Colon (tissue), 2 donors: ENCODE measurements at regions not wholly inside any gene's neighbourhood (a gene's known extent, or its start where the extent isn't known, plus 50 kb on each side); places are given as distances from the start of the nearest gene placed in this dataset.
"Not testable (repeated sequence)": the region's sequence is repeated elsewhere in the genome, so short reads cannot be mapped to it uniquely, and the experiment has no call there.

Experiments used
- FAIRE-seq: peaks from 2 replicates; lab custom pipeline; 2012; peaks lifted over from hg19 to GRCh38; lab: Jason Lieb, UNC
- donor health status: control.
- donor health status: control.

DNA sequence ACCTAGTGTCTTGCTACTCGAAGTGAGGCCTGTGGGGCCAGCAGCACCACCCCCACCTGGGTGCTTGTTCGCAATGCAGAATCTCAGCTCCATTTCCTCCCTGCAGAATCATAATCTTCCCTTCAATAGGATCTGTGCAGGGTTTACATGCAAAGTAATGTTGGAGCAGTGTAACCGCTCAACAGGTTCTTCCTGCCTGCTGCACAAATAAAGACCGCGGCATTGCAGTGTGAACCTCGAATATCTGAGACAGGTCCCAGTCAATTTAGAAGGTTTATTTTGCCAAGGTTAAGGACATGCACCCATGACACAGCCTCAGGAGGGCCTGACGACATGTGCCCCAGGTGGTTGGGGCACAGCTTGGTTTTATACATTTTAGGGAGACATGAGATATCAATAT is 119.2 kb downstream of the TLR5 start:
- FAIRE-seq = no peak

DNA sequence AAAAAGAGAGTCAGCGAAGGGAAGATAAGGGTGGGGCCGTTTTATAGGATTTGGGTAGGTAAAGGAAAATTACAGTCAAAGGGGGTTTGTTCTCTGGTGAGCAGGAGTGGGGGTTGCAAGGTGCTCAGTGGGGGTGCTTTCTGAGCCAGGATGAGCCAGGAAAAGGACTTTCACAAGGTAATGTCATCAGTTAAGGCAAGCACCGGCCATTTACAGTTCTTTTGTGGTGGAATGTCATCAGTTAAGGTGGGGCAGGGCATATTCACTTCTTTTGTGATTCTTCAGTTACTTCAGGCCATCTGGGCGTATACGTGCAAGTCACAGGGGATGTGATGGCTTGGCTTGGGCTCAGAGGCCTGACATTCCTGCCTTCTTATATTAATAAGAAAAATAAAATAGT is 118.6 kb downstream of the TLR5 start:
- FAIRE-seq = not testable (repeated sequence)

DNA sequence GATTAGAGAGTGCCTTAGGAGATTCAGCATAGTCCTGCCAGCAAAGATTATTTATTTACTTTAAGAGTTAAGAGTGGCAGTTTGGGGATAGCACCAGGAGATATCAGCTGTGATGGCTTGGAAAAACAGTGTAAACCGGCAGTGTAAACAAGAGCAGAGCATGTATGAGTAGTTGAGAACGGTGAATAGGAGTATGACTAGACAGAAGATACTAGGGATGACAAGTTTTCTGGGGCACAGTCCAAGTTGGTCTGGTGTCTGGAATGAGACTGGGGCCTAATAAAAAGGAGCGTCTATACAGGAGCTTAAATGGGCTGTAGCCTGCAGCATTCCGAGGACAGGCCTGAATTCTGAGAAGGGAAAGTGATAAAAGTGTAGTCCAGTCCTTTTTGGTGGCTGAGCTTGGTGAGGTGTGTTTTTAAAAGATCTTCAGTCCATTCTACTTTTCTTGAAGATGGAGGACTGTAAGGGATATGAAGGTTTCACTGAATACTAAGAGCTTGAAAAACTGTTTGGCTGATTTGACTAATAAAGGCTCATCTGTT is 117.8 kb downstream of the TLR5 start:
- FAIRE-seq = not testable (repeated sequence)

DNA sequence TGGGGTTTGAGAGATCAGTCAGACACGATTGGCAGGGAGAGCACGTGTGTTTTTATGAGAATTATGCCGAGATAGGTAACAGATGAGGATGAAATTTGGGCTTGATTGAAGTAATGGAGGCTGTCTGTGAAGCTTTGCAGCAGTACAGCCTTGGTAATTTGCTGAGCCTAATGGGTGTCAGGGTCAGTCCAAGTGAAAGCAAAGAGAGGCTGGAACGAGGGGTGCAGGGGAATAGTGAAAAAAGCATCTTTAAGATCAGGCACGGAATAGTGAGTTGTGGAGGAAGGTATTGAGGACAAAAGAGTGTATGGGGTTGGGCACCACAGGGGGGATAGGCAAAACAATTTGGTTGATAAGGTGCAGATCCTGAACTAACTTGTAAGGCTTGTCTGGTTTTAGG is 116.4 kb downstream of the TLR5 start:
- not testable (repeated sequence) for FAIRE-seq

DNA sequence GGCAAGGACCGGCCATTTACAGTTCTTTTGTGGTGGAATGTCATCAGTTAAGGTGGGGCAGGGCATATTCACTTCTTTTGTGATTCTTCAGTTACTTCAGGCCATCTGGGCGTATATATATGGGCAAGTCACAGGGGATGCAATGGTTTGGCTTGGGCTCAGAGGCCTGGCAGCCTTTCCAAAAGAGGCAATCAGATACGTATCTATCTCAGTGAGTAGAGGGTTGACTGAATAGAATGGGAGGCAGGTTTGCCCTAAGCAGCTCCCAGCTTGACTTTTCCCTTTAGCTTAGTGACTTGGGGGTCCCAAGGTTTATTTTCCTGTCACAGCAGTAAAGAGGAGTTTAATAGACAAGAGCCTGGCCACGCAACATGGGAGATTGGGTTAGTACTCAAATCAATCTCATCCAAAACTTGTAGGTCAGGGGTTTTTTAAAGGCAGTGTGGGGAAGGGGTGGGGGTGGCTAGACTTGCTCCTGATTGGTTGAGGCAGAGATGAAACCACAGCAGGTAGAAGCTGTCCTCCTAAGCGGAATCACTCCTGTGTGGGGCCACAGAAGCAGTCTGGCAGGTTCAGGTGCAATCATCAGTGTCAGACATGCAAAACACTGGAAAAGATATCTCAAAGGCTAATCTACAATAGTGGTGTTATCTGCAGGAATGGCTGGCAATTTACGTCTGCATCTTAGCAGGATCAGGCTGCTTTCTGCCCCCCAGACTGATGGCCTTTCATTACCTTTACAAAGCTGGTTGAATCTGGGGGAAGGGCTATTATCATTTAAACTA is 112.9 kb downstream of the TLR5 start:
- no peak for FAIRE-seq

DNA sequence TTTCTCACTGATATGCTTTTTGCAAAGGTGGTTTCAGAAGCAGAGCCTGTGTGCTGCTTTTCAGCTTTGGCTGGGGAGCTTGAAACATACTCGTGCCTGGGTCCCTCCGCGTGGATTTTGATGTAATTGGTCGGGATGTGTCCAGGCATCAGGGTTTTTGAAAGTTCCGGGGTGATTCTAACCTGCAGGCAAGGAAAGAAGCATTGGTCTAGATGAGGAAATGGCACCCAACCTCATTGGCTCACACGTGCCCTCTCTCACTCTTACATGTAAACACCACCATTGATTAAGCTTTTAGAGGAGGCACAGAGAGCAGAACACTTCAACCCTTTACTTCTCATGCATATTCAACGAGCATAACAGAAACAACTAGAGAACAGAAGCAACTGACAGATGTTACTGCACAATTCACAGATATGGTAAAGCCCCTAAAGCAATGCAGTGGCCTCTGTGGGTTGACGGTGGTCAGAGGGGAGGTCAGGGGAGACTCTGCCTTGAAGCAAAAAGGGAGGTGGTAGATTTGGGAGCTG is 112.1 kb downstream of the TLR5 start:
- no peak for FAIRE-seq

DNA sequence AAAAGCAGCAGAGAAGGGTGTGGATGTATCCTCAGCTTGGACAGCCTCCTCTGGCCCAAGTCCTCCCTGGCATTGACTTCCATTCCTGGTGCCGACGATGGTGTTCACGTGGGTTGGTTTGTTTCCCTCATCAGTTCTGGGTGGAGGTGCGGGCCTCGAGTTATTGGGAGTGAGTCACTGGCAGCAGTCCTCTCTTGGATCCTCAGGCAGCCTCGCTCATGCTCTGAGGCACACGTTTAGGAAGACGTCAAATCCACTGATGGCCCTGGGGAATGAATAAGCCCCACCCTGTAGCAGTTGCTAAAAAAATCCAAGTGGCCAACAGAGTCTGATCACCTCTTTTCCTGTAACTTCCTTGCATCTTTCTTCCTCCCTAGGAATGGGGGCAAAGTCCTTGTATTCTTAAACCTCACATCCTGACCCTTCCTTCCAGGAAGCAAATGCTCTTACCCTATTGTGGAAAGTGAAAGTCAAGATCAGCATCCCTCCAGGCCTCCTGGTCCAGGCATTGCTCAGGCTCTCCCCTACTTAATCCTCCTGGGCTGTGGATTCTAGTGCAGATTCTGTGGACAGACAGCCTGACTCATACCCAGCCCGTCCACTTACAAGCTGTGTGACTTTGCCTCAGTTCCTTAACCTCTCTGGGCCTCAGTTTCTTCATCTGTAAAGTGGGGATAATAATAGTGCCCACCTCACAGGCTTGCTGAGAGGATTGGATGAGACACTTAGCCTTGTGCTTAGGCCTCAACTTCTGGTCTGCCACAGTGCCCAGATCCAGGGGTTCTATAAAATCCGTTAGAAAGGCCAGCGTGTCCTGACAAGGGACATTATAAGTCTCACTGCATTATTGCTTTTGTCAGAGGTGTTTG is 111.1 kb downstream of the TLR5 start:
- FAIRE-seq = no peak

DNA sequence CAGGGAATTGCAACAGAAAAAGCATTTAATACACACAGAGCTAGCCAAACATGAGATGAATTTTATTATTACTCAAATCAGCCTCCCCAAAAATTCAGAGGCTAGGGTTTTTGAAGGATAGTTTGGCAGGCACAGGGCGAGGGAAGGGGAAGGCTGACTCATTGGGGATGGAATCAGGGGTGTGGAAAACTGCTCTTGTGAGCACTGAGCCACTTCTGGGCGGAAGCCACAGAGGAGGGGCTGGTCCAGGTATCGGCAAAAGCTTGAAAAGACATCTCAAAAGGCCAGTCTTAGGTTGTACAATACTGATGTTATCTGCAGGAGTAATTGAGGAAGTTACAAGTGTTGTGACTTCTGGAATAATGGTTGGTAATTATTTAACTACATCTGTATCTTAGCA is 109.4 kb downstream of the TLR5 start:
- FAIRE-seq = no peak

DNA sequence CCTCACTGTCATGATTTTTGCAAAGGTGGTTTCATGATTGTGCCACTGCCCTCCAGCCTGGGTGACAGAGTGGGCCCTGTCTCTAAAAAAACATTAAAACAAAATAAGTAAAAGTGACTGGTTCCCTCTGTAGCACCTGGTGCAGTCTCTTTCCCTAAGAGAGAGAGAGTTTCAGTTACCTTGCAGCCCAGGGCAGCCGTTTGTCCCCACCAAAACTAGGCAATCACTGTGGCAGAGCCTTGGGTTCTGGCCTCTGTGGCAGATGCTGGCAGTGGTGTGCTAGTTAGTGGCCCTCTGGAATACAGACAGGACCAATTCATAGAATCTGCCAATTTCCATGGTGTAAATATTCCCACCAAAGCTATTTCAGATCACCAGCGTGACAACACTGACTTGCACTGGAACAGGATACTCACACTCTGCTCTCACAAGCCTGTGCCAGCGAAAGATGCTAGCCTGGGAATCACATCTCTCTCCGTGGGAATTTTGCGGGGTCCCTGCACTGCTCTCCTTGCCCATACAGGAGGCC is 108.7 kb downstream of the TLR5 start:
- no peak for FAIRE-seq

DNA sequence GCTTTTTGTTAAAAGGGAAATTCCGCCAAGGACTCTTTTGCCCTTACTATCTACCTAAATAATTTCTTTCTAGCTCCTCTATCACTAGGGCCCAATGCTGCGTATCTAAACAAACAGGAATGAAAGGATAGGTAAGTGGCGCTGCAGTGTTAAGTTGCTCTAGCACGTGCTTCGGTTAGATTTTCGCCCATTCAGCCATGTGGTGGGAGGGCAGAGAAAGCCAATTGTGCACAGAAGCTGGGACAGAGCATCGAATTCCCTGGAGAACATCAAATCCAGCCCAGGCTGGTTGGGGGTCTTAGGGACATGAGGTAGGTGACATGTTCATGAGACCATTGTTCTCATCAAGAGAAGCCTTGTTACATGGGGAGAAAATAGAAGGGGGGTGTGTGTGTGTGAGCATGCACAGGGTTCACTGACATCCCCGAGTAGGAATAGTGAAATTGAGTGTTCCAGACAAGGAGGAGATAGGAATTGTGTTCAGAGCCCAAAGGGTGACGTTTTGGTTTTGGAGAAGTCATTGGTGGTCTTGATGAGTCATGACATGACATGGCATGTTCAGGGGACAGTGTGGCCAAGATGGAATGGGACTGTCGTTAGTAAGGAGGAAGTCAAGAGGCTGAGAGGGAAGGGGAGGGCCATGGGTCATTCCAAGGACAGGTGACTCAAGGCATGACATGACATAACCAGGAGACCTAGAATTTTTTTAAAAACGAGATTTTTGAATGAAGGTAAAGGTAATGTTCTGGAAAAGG is 107.1 kb downstream of the TLR5 start:
- no peak for FAIRE-seq

DNA sequence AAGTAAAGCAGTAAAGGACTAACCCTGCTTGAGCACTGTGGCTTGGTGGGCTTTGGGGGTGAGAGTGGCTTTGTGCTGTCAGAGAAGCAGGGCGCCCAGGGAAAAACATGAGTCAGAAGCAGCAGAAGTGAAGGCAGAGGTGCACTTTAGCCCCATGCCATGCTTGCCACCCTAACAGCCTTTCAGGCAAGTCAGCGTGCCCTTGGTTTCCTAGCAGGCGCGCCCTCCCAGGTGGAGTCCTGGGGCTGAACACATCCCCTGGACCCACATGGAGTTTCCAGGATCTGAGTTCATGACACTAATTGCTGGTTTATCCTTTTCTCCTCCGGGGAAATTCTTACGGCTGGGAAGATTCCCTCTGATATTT is 106.6 kb downstream of the TLR5 start:
- no peak for FAIRE-seq

DNA sequence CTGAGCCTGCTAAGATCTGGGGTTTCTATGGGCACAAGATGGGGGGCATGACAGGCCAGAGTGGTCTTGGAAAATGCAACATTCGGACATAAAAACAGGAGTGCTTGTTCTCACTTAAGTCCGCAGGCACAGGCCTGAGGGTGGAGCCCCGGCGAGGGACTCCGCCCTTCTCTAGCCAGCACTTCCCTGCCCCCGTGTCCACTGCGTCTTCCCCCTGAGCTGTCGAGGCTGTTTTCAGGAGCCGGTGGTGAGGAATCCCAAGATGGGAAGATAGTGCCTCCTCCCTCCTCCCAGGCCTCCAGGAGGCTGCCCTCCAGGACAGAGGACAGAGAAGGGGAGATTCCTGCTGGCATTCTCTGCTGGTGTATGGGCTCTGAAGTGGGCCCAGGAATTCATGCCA is 105.2 kb downstream of the TLR5 start:
- no peak for FAIRE-seq

DNA sequence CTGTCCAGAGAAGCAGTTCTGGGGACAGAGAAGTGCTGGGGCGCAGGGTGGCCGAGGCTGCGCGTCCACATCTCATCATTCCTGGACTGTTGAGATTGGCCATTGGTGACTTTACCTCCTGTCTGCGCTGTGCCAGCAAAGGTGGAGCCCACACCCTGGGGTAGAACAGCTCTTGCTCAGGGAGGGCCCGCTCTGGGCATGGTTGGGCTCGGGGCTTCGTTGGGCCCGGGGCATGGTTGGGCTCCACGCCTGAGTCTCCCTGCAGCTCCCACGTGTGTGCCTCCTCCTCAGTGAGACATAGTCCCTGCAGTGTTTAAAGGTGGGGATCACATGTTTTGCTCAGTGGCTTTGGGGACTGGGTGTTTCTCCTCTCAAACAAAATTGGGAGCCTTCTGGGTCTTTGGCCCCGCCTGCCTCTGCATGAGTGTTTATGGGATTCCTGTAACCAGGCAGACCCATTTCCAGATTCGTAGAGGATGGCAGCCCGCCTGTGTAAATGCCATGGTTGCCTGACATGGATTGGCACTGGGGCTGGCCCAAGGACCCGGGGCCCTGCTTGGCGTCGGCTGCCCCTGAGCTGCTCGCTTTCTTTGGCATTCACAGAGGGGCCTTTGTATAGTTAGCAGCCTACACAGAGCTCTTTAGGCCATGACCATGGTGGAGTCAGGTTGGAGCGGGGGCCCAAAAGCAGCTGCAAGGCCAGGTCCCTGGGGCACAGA is 104.6 kb downstream of the TLR5 start:
- FAIRE-seq = no peak

DNA sequence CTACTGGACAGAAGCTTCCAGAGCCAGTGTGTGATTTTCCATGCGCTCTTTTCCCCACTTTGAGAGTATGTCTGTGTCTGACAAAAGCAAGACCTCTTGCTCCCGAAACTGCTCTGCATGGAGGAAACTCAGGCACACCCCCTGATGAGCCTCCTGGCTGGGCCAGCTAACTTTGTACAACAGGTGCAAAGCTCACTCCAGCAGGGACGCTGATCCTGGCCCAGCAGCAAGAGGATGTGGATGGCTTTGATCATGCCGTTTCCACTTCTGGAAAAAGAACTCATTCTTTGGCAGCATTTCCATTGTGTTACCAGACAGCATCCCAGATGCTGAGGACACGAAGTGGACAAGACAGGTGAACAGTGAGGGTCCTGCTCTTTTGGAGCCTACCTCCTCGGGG is 103.1 kb downstream of the TLR5 start:
- FAIRE-seq = no peak

DNA sequence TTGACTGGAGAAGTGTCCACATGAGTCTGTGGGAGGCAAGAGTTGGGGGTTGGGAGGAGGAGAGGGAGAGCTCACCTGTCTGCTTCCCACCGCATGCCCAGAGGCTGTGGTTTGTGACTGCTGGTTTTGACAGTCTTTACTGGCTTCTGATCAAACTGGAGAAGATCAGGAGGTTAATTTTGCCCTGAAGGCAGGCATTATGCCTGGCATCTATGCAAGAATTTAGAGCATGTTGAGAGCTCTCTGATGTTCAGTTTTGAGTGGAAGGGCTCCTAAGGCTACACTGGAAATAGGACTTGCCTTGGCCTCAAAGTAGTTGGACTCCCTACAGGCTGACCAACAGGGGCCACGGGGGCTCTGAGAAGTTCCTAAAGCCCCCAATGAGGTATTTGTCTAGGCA is 101.6 kb downstream of the TLR5 start:
- no peak for FAIRE-seq

DNA sequence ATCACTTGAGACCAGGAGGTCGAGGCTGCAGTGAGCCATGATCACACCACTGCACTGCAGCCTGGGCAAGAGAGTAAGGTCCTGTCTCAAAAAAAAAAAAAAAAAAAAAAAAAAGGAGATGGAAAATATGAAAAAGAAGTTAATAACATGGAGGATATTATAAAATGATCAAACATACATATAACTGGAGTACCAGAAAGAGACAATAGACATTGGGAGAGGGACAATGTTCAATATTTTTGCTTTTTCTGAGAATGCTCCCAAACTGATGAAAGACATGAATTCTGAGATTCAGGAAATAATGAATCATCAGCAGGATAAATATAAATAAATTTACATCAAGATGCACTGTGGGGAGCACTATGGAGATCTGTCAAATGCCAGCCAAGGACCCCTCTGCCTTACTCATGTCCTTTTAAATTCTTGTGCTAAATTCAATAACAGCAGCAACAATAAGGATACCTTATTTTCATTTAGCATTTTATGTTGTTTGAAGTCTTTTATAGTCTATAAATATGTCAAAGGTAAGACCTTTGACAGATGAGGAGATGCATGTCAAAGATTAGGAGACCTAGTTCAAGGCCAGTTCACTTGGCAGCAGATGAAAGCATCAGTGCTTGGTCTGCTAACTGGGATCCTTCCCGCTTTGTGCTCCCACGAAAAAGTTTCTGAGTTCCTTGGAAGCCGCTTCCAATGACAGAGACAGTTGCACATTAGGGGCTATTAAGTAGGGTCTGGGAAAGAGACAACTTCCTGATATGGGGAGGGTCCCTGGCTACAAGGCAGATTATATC is 97.7 kb downstream of the TLR5 start:
- FAIRE-seq = no peak

DNA sequence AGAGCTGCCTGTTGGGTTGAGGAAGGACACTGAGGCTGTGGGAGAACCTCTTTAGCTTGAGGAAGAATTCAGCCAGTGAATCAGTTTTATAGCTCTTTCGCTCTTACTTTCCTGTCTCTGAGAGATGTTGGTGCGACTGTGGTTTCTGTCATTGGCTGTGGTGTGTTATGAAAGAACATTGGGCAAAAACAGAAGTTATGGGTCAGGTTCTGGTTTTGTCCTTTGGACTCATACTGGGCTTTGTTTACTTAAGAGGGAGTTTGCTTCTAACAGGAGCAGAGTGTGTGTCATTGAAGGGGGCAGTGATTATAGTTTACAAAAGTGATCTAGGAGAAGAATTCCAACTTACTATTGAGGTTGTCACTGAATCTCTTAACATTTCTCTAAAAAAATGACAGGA is 97.0 kb downstream of the TLR5 start:
- no peak for FAIRE-seq

DNA sequence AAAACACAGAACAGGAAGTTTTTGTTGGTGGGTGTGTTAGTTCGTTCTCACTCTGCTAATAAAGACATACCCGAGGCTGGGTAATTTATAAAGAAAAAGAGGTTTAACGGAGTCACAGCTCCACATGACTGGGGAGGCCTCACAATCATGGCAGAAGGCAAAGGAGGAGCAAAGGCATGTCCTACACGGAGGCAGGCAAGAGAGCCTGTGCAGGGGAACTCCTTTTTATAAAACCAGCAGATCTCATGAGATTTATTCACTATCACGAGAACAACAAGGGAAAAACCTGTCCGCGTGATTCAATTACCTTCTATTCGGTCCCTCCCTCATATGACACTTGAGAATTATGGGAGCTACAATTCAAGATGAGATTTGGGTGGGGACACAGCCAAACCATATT is 96.6 kb downstream of the TLR5 start:
- FAIRE-seq = not testable (repeated sequence)

DNA sequence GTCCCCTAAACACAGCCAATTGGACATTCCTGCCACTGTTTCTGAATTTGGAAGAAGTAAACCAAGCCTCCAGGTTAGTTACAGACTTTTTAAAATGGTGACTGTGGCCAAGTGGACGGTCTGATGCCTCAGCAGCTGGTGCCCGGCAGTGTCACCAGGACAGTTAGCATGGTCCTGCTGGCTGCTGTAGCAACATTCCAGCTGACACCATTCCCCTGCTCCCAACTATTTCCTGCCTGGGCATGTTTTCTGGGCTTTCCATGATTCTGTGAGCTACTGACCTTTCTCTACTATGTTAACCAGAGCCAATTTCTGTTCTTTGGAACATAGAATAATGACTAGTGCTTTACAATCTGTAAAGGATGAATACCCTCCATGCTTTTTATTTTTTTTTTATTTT is 95.0 kb downstream of the TLR5 start:
- no peak for FAIRE-seq

DNA sequence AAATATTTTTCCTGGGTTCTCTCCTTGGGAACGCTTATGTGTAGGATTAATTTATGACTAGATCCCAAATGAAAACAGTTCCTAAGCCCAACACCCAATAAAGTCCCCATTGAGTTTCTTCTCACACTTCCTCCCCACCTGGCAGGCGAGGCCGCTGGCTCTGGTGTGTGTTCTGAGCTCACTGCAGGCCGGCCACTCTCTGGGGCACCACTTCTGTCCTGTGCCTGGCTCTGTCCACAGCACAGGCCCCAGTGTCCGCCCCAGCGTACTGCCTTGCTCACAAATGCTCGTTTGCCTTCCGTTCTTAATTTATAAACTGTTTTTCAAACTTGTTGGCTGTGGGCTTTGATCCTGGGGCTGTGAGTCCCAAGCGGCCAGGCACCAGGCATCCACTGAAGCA is 90.6 kb downstream of the TLR5 start:
- no peak for FAIRE-seq

DNA sequence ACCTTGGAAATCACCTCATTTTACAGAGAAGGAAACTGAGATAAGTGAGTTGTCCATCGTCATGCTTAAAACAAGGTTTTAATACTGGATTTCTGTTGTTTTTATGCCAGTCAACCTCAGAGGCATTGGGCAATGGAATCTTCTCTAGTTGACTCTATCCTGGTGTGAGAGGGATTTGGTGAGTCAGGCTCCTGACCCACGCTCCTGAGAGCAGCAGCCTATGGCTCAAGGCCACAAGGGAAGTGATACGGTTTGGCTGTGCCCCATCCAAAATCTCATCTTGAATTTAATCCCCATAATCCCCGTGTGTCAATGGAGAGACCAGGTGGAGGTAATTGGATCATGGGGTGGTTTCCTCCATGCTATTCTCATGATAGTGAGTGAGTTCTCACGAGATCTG is 90.1 kb downstream of the TLR5 start:
- no peak for FAIRE-seq
